ENCODE measurements at regions not wholly inside any gene's neighbourhood (a gene's known extent, or its start where the extent isn't known, plus 50 kb on each side); places are given as distances from the start of the nearest gene placed in this dataset.

GRCh38 chr2:220963076-220963475 is 609.0 kb downstream of the EPHA4 start:
- TF ChIP-seq CTCF (IDR thresholded peaks at IDR 0.05 in 2 of 3, conservative IDR thresholded peaks at IDR 0.05 in 1 of 3; ENCODE audit: insufficient read depth in 2 of 3, low read depth in 1 of 3, low read length in 3 of 3) = no peak
- no peak for TF ChIP-seq HMG20A (CRISPR knock-in tag; conservative IDR thresholded peaks at IDR 0.05)
- no peak for TF ChIP-seq SNRNP70 (optimal IDR thresholded peaks at IDR 0.05; ENCODE audit: low read depth, low read length)

Data from K562 (cell line).